ENCODE measurements at regions not wholly inside any gene's neighbourhood (a gene's known extent, or its start where the extent isn't known, plus 50 kb on each side); places are given as distances from the start of the nearest gene placed in this dataset.

DNA sequence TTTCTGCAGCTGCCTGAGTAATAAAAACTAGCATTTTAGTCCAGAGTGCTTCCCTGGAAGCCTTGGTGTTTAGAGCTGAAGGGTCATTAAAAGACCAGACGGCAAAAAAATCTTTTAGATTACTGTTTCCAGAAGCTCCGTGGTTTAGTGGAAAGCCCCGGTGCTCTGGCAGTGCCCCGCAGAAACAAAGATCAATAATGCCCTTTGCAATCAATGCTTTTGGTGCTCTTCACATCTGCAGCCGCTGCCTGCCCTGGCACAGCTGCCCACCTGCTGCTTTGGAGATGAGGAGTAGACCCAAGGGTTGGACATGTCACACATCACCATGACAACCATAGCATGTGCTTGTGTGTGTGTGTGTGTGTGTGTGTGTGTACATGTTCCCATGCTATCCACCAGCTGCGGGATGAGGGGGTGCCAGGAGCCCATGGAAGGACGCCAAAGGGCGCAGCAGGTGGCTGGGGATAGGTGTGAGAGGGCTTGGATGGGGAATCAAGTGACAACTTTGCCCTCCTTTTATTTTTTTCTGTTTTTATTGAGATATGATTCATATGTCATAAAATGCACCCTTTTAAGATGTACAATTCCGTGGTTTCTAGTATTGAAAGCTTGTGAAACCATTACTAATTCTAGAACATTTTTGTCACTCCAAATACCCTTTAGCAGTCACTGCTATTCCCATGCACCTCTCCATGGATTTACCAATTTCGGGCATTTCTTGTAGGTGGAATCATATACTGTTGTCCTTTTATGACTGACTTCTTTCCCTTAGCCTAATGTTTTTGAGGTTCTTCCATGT lies 75.7 kb upstream of the KLHL25 start:
- Histone ChIP-seq H3K36me3 (no peaks in the 10 kb centered on the region), H3K27me3 (peaks cover 0 to 30% of the 10 kb centered on the region in 2 donors), H3K4me3 (no peak overlapping the region), H3K9me3 (no peaks in the 10 kb centered on the region), H3K27ac (no peak overlapping the region), H3K4me1 (no peaks in the 10 kb centered on the region)
- intact Hi-C loops (cut with DNase I; ENCODE audit: low total_unique reads): no loop called here
- no peak for DNase-seq
- TF ChIP-seq, protein P1, sequence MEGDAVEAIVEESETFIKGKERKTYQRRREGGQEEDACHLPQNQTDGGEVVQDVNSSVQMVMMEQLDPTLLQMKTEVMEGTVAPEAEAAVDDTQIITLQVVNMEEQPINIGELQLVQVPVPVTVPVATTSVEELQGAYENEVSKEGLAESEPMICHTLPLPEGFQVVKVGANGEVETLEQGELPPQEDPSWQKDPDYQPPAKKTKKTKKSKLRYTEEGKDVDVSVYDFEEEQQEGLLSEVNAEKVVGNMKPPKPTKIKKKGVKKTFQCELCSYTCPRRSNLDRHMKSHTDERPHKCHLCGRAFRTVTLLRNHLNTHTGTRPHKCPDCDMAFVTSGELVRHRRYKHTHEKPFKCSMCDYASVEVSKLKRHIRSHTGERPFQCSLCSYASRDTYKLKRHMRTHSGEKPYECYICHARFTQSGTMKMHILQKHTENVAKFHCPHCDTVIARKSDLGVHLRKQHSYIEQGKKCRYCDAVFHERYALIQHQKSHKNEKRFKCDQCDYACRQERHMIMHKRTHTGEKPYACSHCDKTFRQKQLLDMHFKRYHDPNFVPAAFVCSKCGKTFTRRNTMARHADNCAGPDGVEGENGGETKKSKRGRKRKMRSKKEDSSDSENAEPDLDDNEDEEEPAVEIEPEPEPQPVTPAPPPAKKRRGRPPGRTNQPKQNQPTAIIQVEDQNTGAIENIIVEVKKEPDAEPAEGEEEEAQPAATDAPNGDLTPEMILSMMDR (IDR thresholded peaks at IDR 0.05): no peak

DNA sequence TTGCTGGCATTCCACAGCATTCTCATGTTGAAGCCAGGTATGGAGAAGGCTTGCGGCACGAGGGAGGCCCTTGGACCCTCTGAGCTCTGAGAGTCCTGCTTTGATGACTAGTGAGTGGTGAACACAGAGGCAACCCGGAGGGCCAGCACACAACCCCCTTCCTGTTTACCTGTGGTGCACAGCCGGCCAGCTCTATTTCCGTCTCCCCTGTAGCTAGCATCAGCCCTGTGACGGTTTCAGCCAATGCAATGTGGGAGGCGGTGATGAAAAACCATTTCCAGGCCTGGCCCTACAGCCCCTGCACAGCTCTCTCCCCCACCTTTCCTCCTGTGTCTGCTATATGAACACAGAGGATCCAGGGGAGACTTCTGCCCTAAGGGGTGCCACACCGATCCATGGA lies 76.8 kb upstream of the KLHL25 start:
- Histone ChIP-seq H3K27ac (no peak overlapping the region), H3K4me3 (no peak overlapping the region), H3K36me3 (no peaks in the 10 kb centered on the region), H3K9me3 (no peaks in the 10 kb centered on the region), H3K4me1 (no peaks in the 10 kb centered on the region), H3K27me3 (peaks cover 0 to 27% of the 10 kb centered on the region in 2 donors)
- DNase-seq: no peak
- TF ChIP-seq, protein P1 (IDR thresholded peaks at IDR 0.05): no peak
- intact Hi-C loops (cut with DNase I; ENCODE audit: low total_unique reads): no loop called here

DNA sequence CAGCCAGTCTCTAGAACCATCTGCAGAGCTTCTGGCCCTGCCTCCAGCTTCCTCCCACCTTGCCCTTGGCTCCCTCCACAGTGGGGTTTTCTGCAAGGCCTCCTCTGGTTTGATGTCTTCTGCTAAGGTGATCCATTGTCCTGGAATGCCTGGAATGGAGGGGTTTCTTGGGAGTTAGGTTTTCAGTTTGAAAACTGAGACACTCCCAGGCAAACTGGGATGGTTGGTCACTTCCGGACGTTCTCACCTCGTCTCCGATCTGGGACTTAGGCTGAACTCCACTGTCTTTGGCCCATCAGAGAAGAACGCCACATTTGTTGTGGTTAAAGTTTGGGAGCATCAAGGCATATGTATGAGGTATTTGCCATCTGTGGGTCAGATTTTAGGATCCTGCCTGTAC lies 77.4 kb upstream of the KLHL25 start:
- TF ChIP-seq, protein P1 (IDR thresholded peaks at IDR 0.05): no peak
- Histone ChIP-seq H3K36me3 (no peaks in the 10 kb centered on the region), H3K27me3 (peaks cover 0 to 30% of the 10 kb centered on the region in 2 donors), H3K4me1 (no peaks in the 10 kb centered on the region), H3K27ac (no peak overlapping the region), H3K4me3 (no peak overlapping the region), H3K9me3 (no peaks in the 10 kb centered on the region)
- DNase-seq: no peak
- intact Hi-C loops (cut with DNase I; ENCODE audit: low total_unique reads): no loop called here

DNA sequence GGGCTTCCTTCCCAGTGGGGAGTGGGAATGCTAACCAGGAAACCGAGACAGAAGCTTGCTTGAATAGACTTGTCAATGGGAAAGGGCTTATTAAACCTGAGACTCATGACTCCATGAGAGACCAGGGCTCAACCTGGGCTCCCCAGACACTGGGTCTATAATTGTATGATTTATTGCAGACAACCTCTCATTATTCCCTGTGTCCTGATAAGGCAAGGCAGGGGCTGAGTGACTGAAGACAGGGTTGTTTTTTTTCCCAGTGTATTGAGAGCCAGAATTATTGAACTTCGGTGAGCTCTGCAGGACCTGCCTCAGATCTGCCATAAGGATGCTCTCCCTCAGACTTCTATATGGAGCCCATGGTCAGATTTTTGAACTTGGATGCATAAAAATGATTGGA lies 79.5 kb upstream of the KLHL25 start:
- H3K27ac ChIP-seq: no peak overlapping the region
- H3K9me3 ChIP-seq: no peaks in the 10 kb centered on the region
- intact Hi-C loops (cut with DNase I; ENCODE audit: low total_unique reads): no loop called here
- H3K36me3 ChIP-seq: no peaks in the 10 kb centered on the region
- TF ChIP-seq, protein P1 (IDR thresholded peaks at IDR 0.05): no peak
- DNase-seq: no peak
- H3K4me1 ChIP-seq: no peaks in the 10 kb centered on the region
- no peak overlapping the region for H3K4me3 ChIP-seq
- H3K27me3 ChIP-seq: peaks cover 0 to 27% of the 10 kb centered on the region in 2 donors

DNA sequence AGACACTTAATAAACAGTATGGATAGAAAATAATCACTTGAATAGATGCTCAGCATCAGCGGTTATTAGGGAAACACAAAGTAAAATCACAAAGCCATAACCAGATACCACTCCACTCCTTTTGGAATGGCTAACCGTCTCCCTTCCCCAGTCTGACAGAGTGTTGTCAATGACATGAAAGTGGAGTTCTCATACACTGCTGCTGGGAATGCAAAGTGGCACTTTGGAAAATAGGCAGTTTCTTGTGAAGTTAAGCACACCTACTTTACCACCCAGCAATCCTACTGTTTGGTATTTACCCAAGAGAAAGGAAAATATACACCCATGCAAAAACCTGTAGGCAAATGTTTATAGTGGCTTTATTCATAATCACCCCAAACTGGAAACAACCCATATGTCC lies 81.0 kb upstream of the KLHL25 start:
- no peak overlapping the region for H3K27ac ChIP-seq
- no peaks in the 10 kb centered on the region for H3K36me3 ChIP-seq
- no peaks in the 10 kb centered on the region for H3K4me1 ChIP-seq
- H3K4me3 ChIP-seq: no peak overlapping the region
- no peak for DNase-seq
- TF ChIP-seq, protein P1 (IDR thresholded peaks at IDR 0.05): no peak
- H3K9me3 ChIP-seq: no peaks in the 10 kb centered on the region
- intact Hi-C loops (cut with DNase I; ENCODE audit: low total_unique reads): no loop called here
- peaks cover 0 to 29% of the 10 kb centered on the region in 2 donors for H3K27me3 ChIP-seq
